GM19035 (cell line): ENCODE measurements at regions not wholly inside any gene's neighbourhood (a gene's known extent, or its start where the extent isn't known, plus 50 kb on each side); places are given as distances from the start of the nearest gene placed in this dataset.

Experiments
- ATAC-seq: cut with Tn5 transposase; IDR thresholded peaks from one replicate; pipeline ENCODE4 v1.9.1; 2021; ENCODE audit not compliant: unreplicated experiment

DNA sequence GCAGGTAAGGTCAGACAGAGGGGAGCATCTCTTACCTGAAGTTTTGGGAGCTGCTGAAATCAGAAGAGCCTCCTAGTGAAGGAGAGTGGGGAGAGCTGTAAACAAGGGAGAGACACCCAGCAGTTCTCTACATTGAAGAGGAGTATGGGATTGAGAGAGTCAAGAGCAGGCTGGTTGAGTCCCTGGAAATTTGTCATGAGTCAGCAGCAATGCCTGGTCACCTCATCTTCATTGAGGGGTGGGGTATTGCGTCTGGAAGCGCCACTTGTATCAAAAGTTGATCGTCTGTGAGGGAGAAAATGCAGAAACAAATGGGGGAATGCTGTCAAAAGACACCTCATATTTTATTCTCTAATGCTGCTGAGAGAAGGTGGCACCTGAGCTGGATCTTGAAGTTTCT is 256.6 kb upstream of the CFAP20DC start:
- no peak for ATAC-seq

DNA sequence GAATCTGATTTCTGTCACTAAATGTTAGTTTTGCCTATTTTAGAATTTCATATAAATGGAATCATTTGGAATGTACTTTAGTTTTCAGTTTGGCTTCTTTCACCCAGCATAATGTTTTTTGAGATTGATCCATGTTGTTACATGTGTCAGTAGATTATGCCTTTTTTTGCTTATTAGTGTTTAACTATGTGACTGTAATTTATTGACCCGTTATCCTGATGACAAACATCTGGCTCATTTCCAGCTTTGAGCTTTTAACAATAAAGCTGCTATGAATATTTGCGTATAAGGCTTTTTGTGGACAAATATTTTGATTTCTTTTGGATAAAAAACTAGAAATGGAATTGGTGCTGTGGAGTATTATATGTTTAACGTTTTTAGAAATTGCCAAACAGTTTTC is 254.5 kb upstream of the CFAP20DC start:
- ATAC-seq: no peak

DNA sequence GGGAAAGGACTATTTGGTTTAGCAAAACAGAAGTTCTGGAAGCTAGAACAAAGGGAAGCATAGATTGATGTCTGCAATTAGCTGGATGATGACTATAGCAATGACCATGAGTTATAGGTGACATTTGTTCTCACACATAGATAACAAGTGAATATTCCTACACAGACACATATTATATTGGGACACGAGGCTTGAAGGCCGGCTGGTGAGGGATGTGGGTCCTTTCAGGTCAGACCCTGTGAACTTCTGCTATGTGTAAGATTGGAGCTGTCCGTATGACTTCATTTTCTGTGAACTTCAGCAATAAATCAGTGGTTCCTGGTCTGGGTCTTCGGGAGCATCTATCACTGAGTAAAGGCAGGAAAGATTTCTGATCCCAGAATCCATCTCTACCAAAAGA is 253.6 kb upstream of the CFAP20DC start:
- no peak for ATAC-seq

GRCh38 chr3:59302442-59302841 is 252.6 kb upstream of the CFAP20DC start:
- no peak for ATAC-seq

- ATAC-seq: no peak
Measured at GRCh38 chr3:59300733-59301132, 250.9 kb upstream of the CFAP20DC start.

DNA sequence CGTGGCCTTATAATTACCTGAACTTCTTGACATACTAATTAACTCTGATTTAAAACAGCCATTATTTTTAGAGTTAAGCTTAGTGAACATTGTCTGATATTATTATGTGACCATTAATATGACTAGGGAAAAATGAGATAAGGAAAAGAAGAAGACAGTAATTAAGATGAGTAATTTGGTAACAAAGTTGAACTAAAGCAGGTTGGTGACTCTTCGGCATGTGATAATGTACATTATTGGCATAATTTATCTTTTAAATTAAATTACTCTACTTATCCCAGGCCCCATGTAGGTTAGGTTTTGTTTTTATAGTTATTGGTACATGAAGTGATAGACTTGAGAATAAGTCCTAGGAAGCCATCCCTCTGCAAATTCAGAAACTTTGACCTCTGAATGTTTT is 249.7 kb upstream of the CFAP20DC start:
- ATAC-seq: no peak

DNA sequence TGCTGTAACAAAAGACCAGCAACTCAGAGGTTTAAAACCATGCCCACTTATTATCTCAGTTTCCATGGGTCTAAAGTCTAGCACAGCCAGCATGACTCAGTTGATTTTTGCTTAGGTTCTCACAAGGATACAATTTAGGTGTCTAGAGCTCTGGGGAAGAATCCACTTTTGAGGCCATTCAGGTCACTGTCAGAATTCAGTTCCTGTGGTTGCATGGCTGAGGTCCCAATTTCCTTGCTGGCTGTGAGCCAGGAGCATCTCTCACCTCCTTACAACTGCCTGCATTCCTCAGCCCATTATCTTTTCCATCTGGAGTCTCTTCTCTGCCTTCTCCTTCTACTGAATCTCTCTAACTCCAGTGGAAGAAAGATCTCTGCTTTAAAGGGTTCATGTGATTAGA is 240.5 kb upstream of the CFAP20DC start:
- no peak for ATAC-seq

- no peak for ATAC-seq
Measured at GRCh38 chr3:59289831-59290230, 240.0 kb upstream of the CFAP20DC start.

GRCh38 chr3:59288951-59289350 is 239.1 kb upstream of the CFAP20DC start:
- ATAC-seq: no peak

DNA sequence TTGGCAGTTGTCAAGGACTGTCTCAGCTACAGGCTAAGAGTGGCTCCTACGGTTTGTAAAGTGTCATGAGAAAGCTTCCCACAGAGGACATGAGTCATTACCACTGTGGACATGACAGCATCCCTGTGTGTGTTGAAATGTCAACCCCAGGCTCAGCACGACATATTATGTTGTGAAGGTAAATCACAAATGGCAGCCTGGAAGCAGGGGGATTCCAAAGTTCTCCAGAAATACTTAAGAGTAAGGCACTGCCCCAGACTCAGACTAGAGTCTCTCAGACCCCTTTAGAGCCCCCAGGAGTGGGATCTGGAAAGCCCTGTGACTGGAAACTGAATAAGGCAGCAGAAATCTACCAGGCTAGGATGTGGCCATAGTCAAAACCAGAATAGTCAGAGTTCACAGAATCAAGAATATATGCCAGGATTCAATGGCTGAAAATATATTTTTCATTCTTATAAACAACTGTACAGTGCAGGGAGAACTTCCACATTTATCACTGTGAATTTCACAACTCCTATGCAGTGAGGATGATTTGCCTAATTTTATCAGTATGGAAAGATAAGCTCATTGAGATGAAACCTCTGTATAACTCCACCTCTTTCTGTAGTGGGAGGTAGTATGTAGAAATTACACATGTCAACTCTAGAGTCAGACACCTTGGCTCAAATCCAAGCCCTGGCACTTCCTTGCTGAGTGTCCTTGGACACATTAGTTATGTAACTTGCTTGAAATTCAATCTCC is 237.1 kb upstream of the CFAP20DC start:
- ATAC-seq: no peak

DNA sequence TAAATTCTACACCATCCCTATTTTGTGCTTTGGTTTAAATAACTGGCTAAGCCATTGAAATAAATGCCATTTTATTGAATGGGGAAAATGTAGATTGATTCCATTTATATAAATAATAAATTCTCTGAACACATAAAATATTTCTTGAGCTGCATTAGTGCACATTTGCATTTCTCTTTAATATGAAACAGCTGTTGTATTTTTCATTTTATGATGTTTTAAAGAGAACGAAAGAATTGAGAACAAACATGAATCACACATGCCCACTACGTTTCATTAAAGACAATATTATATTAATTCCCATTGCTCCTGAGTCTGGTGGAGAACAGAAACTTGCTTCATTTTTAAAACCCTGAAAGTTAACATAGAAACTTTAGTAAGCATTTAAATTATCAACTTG is 235.7 kb upstream of the CFAP20DC start:
- ATAC-seq: no peak

- ATAC-seq: no peak
Measured at GRCh38 chr3:59284926-59285325, 235.1 kb upstream of the CFAP20DC start.

DNA sequence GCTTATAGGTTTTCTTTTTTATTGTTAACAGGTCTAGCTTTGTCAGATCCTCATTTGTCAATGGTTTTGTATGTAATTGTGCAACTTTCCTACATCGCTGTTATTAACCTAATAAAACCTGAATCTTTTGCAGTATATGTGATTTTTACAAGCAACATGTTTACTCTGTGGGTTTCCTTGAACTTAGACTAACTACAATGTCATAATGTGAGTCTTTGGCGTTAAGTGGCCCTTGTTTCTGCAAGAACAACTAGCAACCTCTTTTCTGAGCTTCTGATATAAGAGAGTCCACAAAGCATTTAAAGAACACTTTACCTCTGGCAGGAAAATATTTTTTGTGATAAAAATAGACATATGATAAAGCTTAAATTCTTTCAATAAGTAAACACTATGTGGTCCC is 230.3 kb upstream of the CFAP20DC start:
- no peak for ATAC-seq

DNA sequence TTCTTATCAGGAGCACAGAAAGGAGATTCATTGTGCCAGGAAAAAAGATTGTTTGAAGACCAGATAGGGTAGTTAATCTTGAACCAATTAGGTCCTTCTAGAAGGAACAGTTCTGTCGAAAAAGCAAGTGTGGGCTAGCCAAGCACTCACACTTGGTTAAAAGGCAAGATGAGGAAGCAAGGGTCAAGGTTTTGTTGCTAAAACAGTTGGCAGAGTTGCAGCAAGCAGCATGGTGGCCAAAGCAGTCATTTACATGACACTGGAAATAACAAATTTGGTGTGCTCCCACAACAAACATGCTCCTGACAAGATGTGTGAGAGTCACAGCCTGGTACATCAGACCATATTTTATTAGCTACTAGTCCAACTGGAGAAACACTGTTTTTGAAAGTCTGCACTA is 228.0 kb upstream of the CFAP20DC start:
- no peak for ATAC-seq

- ATAC-seq: no peak
Measured at GRCh38 chr3:59277201-59277600, 227.4 kb upstream of the CFAP20DC start.

GRCh38 chr3:59273976-59274375 is 224.2 kb upstream of the CFAP20DC start:
- no peak for ATAC-seq

DNA sequence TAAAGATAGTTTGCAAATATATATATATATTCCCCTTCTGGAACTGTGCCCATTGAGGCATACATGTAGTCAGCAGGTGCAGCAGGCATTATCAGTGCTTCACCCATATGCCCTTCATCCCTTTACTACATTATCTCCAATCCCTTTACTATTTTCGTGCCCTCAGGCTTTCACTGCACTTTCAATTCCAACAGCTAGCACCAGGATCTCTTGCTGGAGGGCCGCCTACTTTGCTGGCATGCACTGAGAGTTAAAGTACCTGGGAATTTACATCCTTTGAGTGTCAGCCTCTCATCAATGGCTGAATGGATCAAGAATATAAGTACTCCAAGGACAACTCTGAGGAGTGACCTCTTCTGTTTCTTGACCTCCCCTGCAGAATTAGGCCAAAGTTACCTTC is 222.1 kb upstream of the CFAP20DC start:
- ATAC-seq: no peak

GRCh38 chr3:59270921-59271320 is 221.1 kb upstream of the CFAP20DC start:
- ATAC-seq: no peak

- ATAC-seq: no peak
Measured at GRCh38 chr3:59270209-59270608, 220.4 kb upstream of the CFAP20DC start.

DNA sequence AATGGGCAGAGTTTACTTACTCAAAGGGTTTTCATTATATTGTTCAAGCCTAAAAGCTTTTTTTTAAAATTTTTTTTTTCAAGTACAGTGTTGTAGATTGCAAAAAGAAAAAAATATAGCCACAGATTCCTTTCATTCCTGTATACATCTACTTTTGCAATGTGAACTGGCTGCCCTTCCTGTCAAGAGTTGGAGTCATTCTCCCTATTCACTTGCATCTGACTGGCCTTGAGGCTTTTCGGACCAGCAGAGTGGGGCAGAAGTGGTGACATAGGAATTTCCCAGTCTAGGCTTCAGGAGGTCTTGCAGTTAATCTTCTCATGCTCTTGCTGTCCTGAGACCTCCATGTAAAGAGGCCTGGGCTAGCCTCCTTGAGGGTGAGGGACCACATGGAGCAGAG is 218.3 kb upstream of the CFAP20DC start:
- no peak for ATAC-seq

GRCh38 chr3:59267021-59267420 is 217.2 kb upstream of the CFAP20DC start:
- ATAC-seq: no peak

DNA sequence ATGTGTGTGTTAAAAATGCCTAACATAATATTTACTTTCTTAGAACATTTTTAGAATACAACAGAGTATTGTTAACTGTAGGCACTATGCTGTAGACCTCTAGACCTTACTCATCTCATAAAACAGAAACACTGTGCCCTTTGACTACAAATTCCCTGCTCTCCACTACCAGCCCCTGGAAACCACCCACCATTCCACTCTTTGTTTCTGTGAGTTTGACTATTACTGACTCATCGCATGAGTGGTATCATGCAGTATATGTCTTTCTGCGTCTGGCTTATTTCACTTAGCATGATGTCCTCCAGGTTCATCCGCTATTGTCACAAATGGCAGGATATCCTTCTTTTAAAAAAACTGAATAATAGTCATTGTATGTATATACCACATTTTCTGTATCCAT is 216.7 kb upstream of the CFAP20DC start:
- no peak for ATAC-seq

- ATAC-seq: no peak
Measured at GRCh38 chr3:59265566-59265965, 215.7 kb upstream of the CFAP20DC start.
